ENCODE measurements at regions not wholly inside any gene's neighbourhood (a gene's known extent, or its start where the extent isn't known, plus 50 kb on each side); places are given as distances from the start of the nearest gene placed in this dataset.

GRCh38 chr10:21363092-21363730, 162.3 kb downstream of the SKIDA1 start:
- TF ChIP-seq CTCF (IDR thresholded peaks at IDR 0.05; ENCODE audit: low read depth, low read length) (no peak), EZH2phosphoT487 (IDR thresholded peaks at IDR 0.05; ENCODE audit: low read depth) (no peak)

Measured in OCI-LY3 (cell line).